ACHN (cell line): ENCODE measurements at regions not wholly inside any gene's neighbourhood (a gene's known extent, or its start where the extent isn't known, plus 50 kb on each side); places are given as distances from the start of the nearest gene placed in this dataset.

ENCODE experiments used
- DNase-seq: peaks from one replicate; pipeline ENCODE4 v3.0.0-alpha.2; 2015
- in situ Hi-C: cut with HindIII; loops from 2 replicates; pipeline ENCODE4 v1.10.0; 2017; ENCODE audit warnings: low sequenced_read_pairs, low pct_ligation_motif_present, low pct_unique_long_range_greater_than_20kb

DNA sequence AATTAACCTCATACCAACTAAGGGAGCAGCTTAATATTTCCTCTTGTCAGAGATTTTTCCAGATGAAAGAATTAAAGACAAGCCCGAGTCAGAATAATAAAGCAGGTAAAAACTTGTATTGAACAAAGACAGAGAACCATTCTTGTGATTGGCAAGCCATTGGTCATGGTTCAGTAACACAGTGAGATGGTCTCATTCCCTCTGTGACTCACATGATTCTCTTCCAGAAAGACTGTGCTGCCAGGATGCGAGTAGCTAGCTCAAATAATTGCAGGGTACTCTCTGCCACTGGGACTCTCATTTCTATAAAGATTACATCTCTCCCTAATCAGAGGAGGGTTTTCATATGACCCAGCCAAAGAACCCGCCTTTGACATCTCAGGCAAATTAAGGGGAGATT is 179.4 kb downstream of the PHLDA1 start:
- DNase-seq = peak; percentile 74

GRCh38 chr12:75850721-75851462 is 180.7 kb downstream of the PHLDA1 start:
- no peak for DNase-seq
- in situ Hi-C loops = no loop called here

More for the DNA sequence above, 179.4 kb downstream of the PHLDA1 start:
- in situ Hi-C loops = no loop called here

- no peak for DNase-seq
- in situ Hi-C loops = no loop called here
Observed at GRCh38 chr12:75848961-75849360, 182.6 kb downstream of the PHLDA1 start.

DNA sequence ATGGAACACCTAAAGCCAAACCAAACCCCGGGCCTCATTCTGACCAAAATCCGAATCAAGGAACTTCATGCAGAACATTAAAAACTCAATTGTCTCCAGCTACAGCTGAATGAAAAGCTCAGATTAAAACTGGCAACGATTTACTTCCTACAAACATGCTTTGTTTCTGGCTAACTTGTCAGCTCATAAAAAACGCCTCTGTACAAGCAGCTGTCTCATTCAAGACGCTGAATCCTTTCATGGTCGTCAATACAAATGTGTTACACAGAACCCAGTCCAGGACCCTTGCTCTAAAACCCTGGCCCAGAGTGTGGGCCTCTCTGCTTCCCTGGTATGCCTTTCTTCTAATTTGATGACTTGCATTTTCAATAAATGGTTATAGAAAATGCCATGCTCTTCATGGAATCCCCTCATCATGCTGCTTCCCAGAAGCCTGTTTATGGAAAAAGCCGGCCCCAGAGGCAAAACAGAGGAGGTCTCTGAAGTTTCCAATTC is 183.1 kb downstream of the PHLDA1 start:
- no peak for DNase-seq
- in situ Hi-C loops = no loop called here

DNA sequence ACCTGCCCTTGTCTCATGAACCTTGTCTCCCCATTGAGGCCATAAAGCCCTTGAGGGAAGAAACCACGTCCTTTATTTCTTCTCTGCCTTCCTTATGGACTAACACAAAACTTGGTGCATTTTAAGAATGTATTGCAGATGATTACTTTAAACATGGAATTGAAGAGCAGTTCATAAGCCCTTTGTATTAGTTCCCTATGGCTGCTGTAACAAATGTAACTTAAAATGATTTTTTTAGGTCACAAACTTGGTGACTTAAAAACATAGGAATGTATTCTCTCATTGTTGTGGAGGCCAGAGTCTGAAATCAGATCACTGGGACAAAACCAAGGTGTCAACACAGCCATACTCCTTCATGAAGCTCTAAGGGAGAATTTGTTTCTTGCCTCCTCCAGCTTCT is 185.5 kb downstream of the PHLDA1 start:
- no peak for DNase-seq
- in situ Hi-C loops = no loop called here

GRCh38 chr12:75844985-75845384 is 186.6 kb downstream of the PHLDA1 start:
- no peak for DNase-seq

GRCh38 chr12:75844049-75844770 is 187.4 kb downstream of the PHLDA1 start:
- no peak for DNase-seq
- in situ Hi-C loops = no loop called here

More at GRCh38 chr12:75844985-75845384, 186.6 kb downstream of the PHLDA1 start:
- in situ Hi-C loops = no loop called here

DNA sequence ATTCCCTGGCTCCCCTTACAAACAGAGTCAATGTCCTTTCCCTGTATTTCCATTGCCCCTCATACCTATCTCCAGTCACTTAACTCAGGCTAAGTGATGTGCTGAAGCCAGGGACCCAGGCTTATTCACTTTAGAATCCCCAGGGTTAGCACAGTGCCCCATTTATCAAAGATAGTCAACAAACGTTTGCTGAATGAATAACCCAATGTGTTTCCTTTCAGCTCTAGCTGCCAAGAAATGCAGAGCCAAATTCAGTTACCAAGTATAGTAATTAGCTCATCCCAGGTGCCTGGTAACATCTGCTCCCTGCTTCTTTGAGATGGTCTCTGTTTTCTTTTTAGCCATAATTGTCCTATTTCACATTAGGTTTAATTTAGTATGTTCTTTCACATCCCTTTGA is 189.5 kb downstream of the PHLDA1 start:
- DNase-seq = no peak
- in situ Hi-C loops = no loop called here

- no peak for DNase-seq
- in situ Hi-C loops = no loop called here
Observed at GRCh38 chr12:75840994-75841355, 190.6 kb downstream of the PHLDA1 start.

DNA sequence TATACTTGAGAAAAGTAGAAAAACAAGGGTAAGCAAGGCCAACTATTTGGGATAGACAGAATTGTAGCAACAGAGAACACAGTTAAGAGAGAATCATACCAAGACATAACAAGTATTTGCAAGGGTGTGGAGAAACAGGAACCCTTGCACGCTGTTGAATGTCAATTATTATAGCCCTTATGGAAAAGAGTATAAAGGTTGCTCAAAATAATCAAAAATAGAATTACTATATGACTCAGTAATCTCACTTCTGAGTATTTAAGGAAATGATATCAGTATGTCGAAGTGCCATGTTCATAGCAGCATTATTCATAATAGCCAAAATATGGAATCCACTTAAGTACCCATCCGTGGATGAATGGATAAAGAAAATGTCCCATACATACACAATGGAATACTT is 193.3 kb downstream of the PHLDA1 start:
- in situ Hi-C loops = no loop called here
- DNase-seq = no peak

- DNase-seq = no peak
- in situ Hi-C loops = no loop called here
Observed at GRCh38 chr12:75837700-75838099, 193.9 kb downstream of the PHLDA1 start.

DNA sequence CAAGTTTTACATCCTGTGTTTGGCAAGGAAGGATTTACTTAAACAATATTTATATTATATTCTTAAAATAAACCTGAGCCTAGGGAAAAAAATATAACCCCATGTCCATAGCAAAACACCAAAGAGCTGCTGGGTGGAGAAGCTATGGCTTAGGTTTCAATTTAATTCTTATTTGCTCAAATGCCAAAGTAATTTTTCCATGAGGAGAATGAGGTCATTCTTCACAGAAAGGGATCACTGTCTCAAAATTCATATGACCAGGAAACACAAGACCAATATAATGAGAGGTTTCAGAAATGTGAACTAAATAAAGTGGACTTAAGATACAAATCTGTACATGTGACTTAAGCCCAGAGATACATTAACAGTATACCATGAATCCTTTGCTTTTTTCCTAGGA is 195.0 kb downstream of the PHLDA1 start:
- in situ Hi-C loops = no loop called here
- no peak for DNase-seq

- in situ Hi-C loops = no loop called here
- no peak for DNase-seq
Observed at GRCh38 chr12:75834591-75834990, 197.0 kb downstream of the PHLDA1 start.

GRCh38 chr12:75833268-75833667 is 198.3 kb downstream of the PHLDA1 start:
- no peak for DNase-seq
- in situ Hi-C loops = no loop called here

DNA sequence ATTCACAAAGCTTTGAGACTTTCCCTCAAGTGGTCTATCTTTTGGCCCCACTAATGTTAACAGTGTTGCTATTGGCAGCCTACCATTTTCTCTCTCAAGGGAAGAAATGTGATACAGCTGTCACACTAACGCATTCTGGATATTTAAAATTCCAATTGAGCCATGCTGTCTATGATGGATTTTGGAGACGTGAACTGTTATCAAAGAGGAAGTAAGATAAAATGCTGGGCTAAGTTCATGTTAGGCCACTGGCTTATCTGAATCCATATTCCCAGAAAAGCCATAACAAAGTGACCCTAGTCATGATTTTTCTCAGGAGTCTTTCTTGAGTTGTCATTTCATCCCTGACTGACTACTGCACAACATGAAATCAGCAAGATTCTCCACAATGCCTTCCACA is 200.2 kb downstream of the PHLDA1 start:
- DNase-seq = no peak
- in situ Hi-C loops = no loop called here

GRCh38 chr12:75827061-75827460 is 204.5 kb downstream of the PHLDA1 start:
- DNase-seq = no peak
- in situ Hi-C loops = no loop called here

DNA sequence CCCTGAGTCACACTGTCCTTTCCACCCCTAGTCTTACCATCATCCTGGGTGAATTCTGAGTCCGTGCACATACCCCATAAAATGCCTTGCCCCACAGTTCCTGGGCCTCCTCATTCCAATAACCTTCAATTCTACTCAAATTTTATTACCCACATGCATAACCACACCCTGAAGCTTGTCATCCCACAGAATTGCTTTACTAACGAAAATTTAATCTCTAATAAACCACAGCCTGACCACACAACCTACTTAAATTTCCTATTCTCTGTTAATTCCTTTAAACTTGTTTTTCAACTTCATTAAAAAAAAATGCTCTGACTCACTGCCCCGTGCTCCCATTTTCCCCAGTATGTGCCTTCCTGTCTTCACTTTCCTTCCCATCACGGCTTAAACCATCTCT is 205.9 kb downstream of the PHLDA1 start:
- peak; percentile 33 for DNase-seq
- in situ Hi-C loops = no loop called here

GRCh38 chr12:75823475-75823874 is 208.1 kb downstream of the PHLDA1 start:
- DNase-seq = peak; percentile 34
- in situ Hi-C loops = no loop called here

DNA sequence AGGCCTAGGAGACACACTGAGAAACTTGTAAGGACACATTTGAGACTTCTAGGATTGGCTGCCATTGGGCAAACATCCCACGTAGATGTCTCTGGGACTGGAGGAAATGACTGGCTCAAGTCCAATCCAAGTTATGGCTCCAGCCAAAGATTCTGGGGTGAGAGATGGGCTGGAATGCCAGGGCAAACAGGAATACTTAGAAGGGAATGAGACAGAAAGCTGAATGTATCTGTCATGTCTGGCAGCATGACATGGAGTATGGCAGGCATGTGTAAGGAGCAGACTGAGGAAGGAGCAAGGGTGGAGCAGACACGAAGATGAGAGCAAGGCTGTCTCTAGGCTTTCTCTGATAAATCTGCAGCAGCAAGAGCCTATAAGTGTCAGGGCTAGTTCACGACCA is 209.2 kb downstream of the PHLDA1 start:
- in situ Hi-C loops = no loop called here
- no peak for DNase-seq
